Cardiac muscle cell (in vitro differentiated cells and primary cell): ENCODE measurements at regions not wholly inside any gene's neighbourhood (a gene's known extent, or its start where the extent isn't known, plus 50 kb on each side); places are given as distances from the start of the nearest gene placed in this dataset.

Source experiments
- DNase-seq, 2 donors: peaks; one replicate each; pipeline versions ENCODE4 v3.0.0 to v3.0.0-alpha.2; 2010 to 2017; ENCODE audit warnings: low read depth in 1 of 2, low spot score in 1 of 2
- H3K27ac ChIP-seq: fragments of 200-600 bp; sonication (generic); 2 replicates; pipeline ENCODE4 v1.5.1; 2016
- H3K27me3 ChIP-seq: fragments of 200-600 bp; sonication (generic); 2 replicates; pipeline ENCODE4 v1.6.0; 2016; ENCODE audit warnings: control low read depth
- H3K36me3 ChIP-seq: fragments of 200-600 bp; sonication (generic); 2 replicates; pipeline ENCODE4 v1.5.1; 2016; ENCODE audit warnings: control low read depth
- H3K4me1 ChIP-seq: fragments of 200-600 bp; sonication (generic); 2 replicates; pipeline ENCODE4 v1.8.1; 2017; ENCODE audit warnings: low read depth, mild to moderate bottlenecking, mixed run types
- H3K4me3 ChIP-seq: fragments of 200-600 bp; sonication (generic); 2 replicates; pipeline ENCODE4 v1.5.1; 2016; ENCODE audit warnings: mild to moderate bottlenecking
- H3K9me3 ChIP-seq: fragments of 200-600 bp; sonication (generic); 2 replicates; pipeline ENCODE4 v1.5.1; 2017; ENCODE audit warnings: low read depth, mild to moderate bottlenecking, control low read depth
- CTCF ChIP-seq: IDR thresholded peaks from 2 replicates; pipeline ENCODE4 v1.5.1; 2012; ENCODE audit warnings: low read depth, mild to moderate bottlenecking, low read length

GRCh38 chr3:72776-73175 is 123.8 kb upstream of the CHL1 start:
- H3K9me3 ChIP-seq: no peaks in the 10 kb centered on the region
- H3K4me3 ChIP-seq: no peak overlapping the region
- H3K4me1 ChIP-seq: no peaks in the 10 kb centered on the region
- H3K27ac ChIP-seq: no peak overlapping the region
- no peaks in the 10 kb centered on the region for H3K36me3 ChIP-seq
- no peak for TF ChIP-seq CTCF
- no peaks in the 10 kb centered on the region for H3K27me3 ChIP-seq
- no peak for DNase-seq

GRCh38 chr3:73271-73670 is 123.3 kb upstream of the CHL1 start:
- H3K9me3 ChIP-seq: no peaks in the 10 kb centered on the region
- no peak for DNase-seq

GRCh38 chr3:74676-75243 is 121.8 kb upstream of the CHL1 start:
- no peak for DNase-seq
- Histone ChIP-seq H3K27ac (no peak overlapping the region), H3K4me1 (no peaks in the 10 kb centered on the region), H3K36me3 (no peaks in the 10 kb centered on the region), H3K27me3 (no peaks in the 10 kb centered on the region), H3K9me3 (no peaks in the 10 kb centered on the region), H3K4me3 (no peak overlapping the region)
- TF ChIP-seq CTCF: no peak

More at GRCh38 chr3:73271-73670, 123.3 kb upstream of the CHL1 start:
- Histone ChIP-seq H3K4me3 (no peak overlapping the region), H3K27me3 (no peaks in the 10 kb centered on the region), H3K4me1 (no peaks in the 10 kb centered on the region), H3K36me3 (no peaks in the 10 kb centered on the region), H3K27ac (no peak overlapping the region)
- TF ChIP-seq CTCF: no peak

GRCh38 chr3:75260-75659 is 121.3 kb upstream of the CHL1 start:
- no peak for TF ChIP-seq CTCF
- H3K9me3 ChIP-seq: no peaks in the 10 kb centered on the region
- no peaks in the 10 kb centered on the region for H3K36me3 ChIP-seq
- no peaks in the 10 kb centered on the region for H3K4me1 ChIP-seq
- H3K27ac ChIP-seq: no peak overlapping the region
- no peak for DNase-seq
- no peaks in the 10 kb centered on the region for H3K27me3 ChIP-seq
- no peak overlapping the region for H3K4me3 ChIP-seq

- no peak overlapping the region for H3K4me3 ChIP-seq
- H3K27ac ChIP-seq: no peak overlapping the region
- DNase-seq: no peak
- no peaks in the 10 kb centered on the region for H3K27me3 ChIP-seq
- no peak for TF ChIP-seq CTCF
- no peaks in the 10 kb centered on the region for H3K4me1 ChIP-seq
- H3K9me3 ChIP-seq: no peaks in the 10 kb centered on the region
- H3K36me3 ChIP-seq: no peaks in the 10 kb centered on the region
Measured at GRCh38 chr3:79542-79941, 117.0 kb upstream of the CHL1 start.

- no peak for TF ChIP-seq CTCF
- H3K36me3 ChIP-seq: no peaks in the 10 kb centered on the region
Measured at GRCh38 chr3:82508-82907, 114.1 kb upstream of the CHL1 start.

More at GRCh38 chr3:82508-82907, 114.1 kb upstream of the CHL1 start:
- Histone ChIP-seq H3K27me3 (no peaks in the 10 kb centered on the region), H3K9me3 (no peaks in the 10 kb centered on the region), H3K27ac (no peak overlapping the region), H3K4me1 (no peaks in the 10 kb centered on the region), H3K4me3 (no peak overlapping the region)
- DNase-seq: no peak
